Fibroblast of the aortic adventitia (primary cell): ENCODE measurements at regions not wholly inside any gene's neighbourhood (a gene's known extent, or its start where the extent isn't known, plus 50 kb on each side); places are given as distances from the start of the nearest gene placed in this dataset.

Experiments
- DNase-seq: peaks from one replicate; pipeline ENCODE4 v3.0.0-alpha.2; 2010; ENCODE audit warnings: low read depth
- H3K4me3 ChIP-seq: 2 replicates; pipeline ENCODE4 v1.5.1; 2011; ENCODE audit warnings: low read depth, mild to moderate bottlenecking, control low read depth, low read length, moderate library complexity
- CTCF ChIP-seq: IDR thresholded peaks from 2 replicates; pipeline ENCODE4 v1.5.1; 2011; ENCODE audit warnings: mild to moderate bottlenecking, low read length, control low read depth, inconsistent platforms; ENCODE audit not compliant: insufficient read depth

GRCh38 chr1:208544794-208545193, 300.6 kb upstream of the PLXNA2 start:
- DNase-seq: no peak
- H3K4me3 ChIP-seq: no peak overlapping the region
- TF ChIP-seq CTCF: no peak

- TF ChIP-seq CTCF: no peak
- no peak overlapping the region for H3K4me3 ChIP-seq
- DNase-seq: no peak
These were observed 306.8 kb upstream of the PLXNA2 start for GRCh38 chr1:208551024-208551423.

- no peak overlapping the region for H3K4me3 ChIP-seq
- no peak for TF ChIP-seq CTCF
- DNase-seq: no peak
These were observed 307.6 kb upstream of the PLXNA2 start for GRCh38 chr1:208551633-208552320.

GRCh38 chr1:208552928-208553327, 308.7 kb upstream of the PLXNA2 start:
- H3K4me3 ChIP-seq: no peak overlapping the region
- no peak for TF ChIP-seq CTCF
- no peak for DNase-seq

GRCh38 chr1:208556461-208556860, 312.3 kb upstream of the PLXNA2 start:
- no peak for TF ChIP-seq CTCF
- H3K4me3 ChIP-seq: no peak overlapping the region
- DNase-seq: no peak

- H3K4me3 ChIP-seq: no peak overlapping the region
- no peak for TF ChIP-seq CTCF
- DNase-seq: no peak
These were observed 313.0 kb upstream of the PLXNA2 start for GRCh38 chr1:208557046-208557722.
